Keratinocyte (primary cell): ENCODE measurements at regions not wholly inside any gene's neighbourhood (a gene's known extent, or its start where the extent isn't known, plus 50 kb on each side); places are given as distances from the start of the nearest gene placed in this dataset.

ENCODE experiments used
- DNase-seq: peaks from one replicate; pipeline ENCODE4 v3.0.0-alpha.2; 2011; ENCODE audit warnings: low read depth, missing footprints, low spot score
- FAIRE-seq: peaks from 2 replicates; lab custom pipeline; 2011; peaks lifted over from hg19 to GRCh38; lab: Jason Lieb, UNC
- H2AFZ ChIP-seq: 2 replicates; pipeline ENCODE4 v1.6.0; 2012; ENCODE audit warnings: low read length, control low read depth, inconsistent platforms; ENCODE audit not compliant: control insufficient read depth
- H3K27ac ChIP-seq: 2 replicates; pipeline ENCODE4 v1.5.1; 2011; ENCODE audit warnings: low read length; ENCODE audit not compliant: control insufficient read depth, insufficient read depth
- H3K27me3 ChIP-seq: 3 replicates; pipeline ENCODE4 v1.6.0; 2011; ENCODE audit warnings: low read length; ENCODE audit not compliant: control insufficient read depth, insufficient read depth; ENCODE audit errors: extremely low read depth
- H3K36me3 ChIP-seq, 2 experiments: 2 replicates in 1 of 2; 3 replicates in 1 of 2; pipeline ENCODE4 v1.5.1; 2011; ENCODE audit warnings: low read length in 2 of 2, mild to moderate bottlenecking in 1 of 2; ENCODE audit not compliant: control insufficient read depth in 2 of 2, insufficient read depth in 2 of 2; ENCODE audit errors: extremely low read depth in 1 of 2
- H3K4me1 ChIP-seq: 3 replicates; pipeline ENCODE4 v1.5.1; 2011; ENCODE audit warnings: low read length; ENCODE audit not compliant: control insufficient read depth, insufficient read depth; ENCODE audit errors: extremely low read depth
- H3K4me2 ChIP-seq: 3 replicates; pipeline ENCODE4 v1.6.0; 2011; ENCODE audit warnings: low read depth, low read length; ENCODE audit not compliant: control insufficient read depth, insufficient read depth; ENCODE audit errors: extremely low read depth
- H3K4me3 ChIP-seq, 3 experiments: fragments of 200-600 bp in 1 of 3; sonication (generic) in 1 of 3; 2 replicates in 2 of 3; 3 replicates in 1 of 3; pipeline ENCODE4 v1.5.1; 2011 to 2016; ENCODE audit warnings: low read length in 3 of 3, mild to moderate bottlenecking in 3 of 3, control low read depth in 2 of 3, inconsistent platforms in 1 of 3, low read depth in 1 of 3, mixed read lengths in 1 of 3, mixed run types in 1 of 3, moderate library complexity in 1 of 3; ENCODE audit not compliant: control insufficient read depth in 2 of 3, insufficient read depth in 2 of 3; ENCODE audit errors: extremely low read depth in 1 of 3
- H3K79me2 ChIP-seq: 2 replicates; pipeline ENCODE4 v1.6.0; 2012; ENCODE audit warnings: low read length; ENCODE audit not compliant: control insufficient read depth, insufficient read depth
- H3K9ac ChIP-seq: 3 replicates; pipeline ENCODE4 v1.6.0; 2011; ENCODE audit warnings: low read length; ENCODE audit not compliant: control insufficient read depth, insufficient read depth; ENCODE audit errors: extremely low read depth
- H3K9me1 ChIP-seq: 3 replicates; pipeline ENCODE4 v1.6.0; 2011; ENCODE audit warnings: low read length; ENCODE audit not compliant: control insufficient read depth, insufficient read depth; ENCODE audit errors: extremely low read depth
- H3K9me3 ChIP-seq: 2 replicates; pipeline ENCODE4 v1.5.1; 2012; ENCODE audit warnings: low read depth, low read length; ENCODE audit not compliant: control insufficient read depth
- H4K20me1 ChIP-seq: 3 replicates; pipeline ENCODE4 v1.6.0; 2011; ENCODE audit warnings: low read length; ENCODE audit not compliant: control insufficient read depth, insufficient read depth; ENCODE audit errors: extremely low read depth
- EZH2 ChIP-seq: IDR thresholded peaks from one replicate; pipeline ENCODE4 v1.6.1; 2012; ENCODE audit warnings: inconsistent platforms, mild to moderate bottlenecking, low read length, moderate library complexity
- dilution Hi-C: fragments of 300-500 bp; cut with MboI; formaldehyde crosslinking; loops from one replicate; pipeline ENCODE4 v1.7.0; 2020; ENCODE audit warnings: low sequenced_read_pairs; ENCODE audit not compliant: extremely low pct_ligation_motif_present
- TF ChIP-seq, protein P1 (sequence below), 3 experiments: IDR thresholded peaks in 1 of 3; conservative IDR thresholded peaks in 1 of 3; optimal IDR thresholded peaks in 1 of 3; 2 replicates in 2 of 3; 3 replicates in 1 of 3; pipeline versions ENCODE3 to v1.5.1; 2011; ENCODE audit warnings: low read length in 3 of 3, mild to moderate bottlenecking in 3 of 3, moderate library complexity in 2 of 3, control low read depth in 1 of 3, inconsistent platforms in 1 of 3; ENCODE audit not compliant: insufficient read depth in 2 of 3; ENCODE audit errors: extremely low read depth in 1 of 3

DNA sequence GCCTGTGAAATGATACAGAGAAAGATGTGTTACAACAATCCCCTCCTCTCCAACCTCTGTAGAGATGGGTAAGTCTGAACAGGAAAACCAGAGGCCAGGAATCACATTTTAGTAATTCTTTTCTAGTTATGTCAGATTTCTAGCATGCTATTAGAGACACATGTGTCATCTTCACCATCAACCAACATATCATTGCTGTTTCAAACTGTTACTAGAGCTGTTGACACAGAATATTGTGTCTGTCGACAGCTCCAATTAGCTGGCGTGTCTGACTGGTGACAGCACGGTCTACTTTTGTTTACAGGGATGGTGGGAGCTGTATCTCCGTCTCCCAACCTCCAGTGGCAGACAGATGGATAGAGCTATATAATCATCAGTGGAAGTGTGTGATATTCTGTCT lies 393.2 kb downstream of the SOX2 start:
- Histone ChIP-seq H3K4me2 (no peak overlapping the region), H3K27ac (no peak overlapping the region), H3K4me3 (no peak overlapping the region), H3K9me3 (peaks cover 3% of the 10 kb centered on the region), H3K9me1 (no peaks in the 10 kb centered on the region), H3K9ac (no peak overlapping the region), H3K79me2 (no peaks in the 10 kb centered on the region), H2AFZ (peak overlapping the region; percentile 2), H3K4me1 (peaks cover 10% of the 10 kb centered on the region), H4K20me1 (no peaks in the 10 kb centered on the region), H3K36me3 (no peaks in the 10 kb centered on the region), H3K27me3 (no peaks in the 10 kb centered on the region)
- dilution Hi-C loops: no loop called here
- no peak for DNase-seq
- TF ChIP-seq, protein P1, sequence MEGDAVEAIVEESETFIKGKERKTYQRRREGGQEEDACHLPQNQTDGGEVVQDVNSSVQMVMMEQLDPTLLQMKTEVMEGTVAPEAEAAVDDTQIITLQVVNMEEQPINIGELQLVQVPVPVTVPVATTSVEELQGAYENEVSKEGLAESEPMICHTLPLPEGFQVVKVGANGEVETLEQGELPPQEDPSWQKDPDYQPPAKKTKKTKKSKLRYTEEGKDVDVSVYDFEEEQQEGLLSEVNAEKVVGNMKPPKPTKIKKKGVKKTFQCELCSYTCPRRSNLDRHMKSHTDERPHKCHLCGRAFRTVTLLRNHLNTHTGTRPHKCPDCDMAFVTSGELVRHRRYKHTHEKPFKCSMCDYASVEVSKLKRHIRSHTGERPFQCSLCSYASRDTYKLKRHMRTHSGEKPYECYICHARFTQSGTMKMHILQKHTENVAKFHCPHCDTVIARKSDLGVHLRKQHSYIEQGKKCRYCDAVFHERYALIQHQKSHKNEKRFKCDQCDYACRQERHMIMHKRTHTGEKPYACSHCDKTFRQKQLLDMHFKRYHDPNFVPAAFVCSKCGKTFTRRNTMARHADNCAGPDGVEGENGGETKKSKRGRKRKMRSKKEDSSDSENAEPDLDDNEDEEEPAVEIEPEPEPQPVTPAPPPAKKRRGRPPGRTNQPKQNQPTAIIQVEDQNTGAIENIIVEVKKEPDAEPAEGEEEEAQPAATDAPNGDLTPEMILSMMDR (optimal IDR thresholded peaks at IDR 0.05 in 1 of 3, IDR thresholded peaks at IDR 0.05 in 1 of 3, conservative IDR thresholded peaks at IDR 0.05 in 1 of 3; ENCODE audit: extremely low read depth in 1 of 3, insufficient read depth in 2 of 3, low read length in 3 of 3): no peak
- no peak for TF ChIP-seq EZH2
- peak; percentile 75 for FAIRE-seq

DNA sequence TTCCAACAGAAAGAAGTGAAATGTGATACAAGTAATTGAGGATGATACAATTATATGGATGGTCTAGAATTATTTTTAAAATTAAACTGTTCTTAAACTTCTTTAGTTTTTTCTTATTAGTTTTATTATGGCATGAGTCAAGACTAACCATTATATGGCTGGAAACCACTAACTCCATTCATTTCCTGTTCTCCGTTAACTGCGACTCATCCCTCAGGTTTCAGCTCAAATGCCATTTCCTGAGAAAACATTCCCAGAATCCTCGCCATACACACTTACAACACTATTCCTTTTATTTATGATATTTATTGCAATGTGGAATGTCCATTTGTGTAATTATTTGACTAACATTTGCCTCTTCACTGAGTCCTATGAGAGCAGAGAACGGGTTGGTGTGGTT lies 394.1 kb downstream of the SOX2 start:
- DNase-seq: no peak
- Histone ChIP-seq H3K27me3 (no peaks in the 10 kb centered on the region), H3K27ac (no peak overlapping the region), H4K20me1 (no peaks in the 10 kb centered on the region), H3K4me3 (no peak overlapping the region), H3K9me1 (no peaks in the 10 kb centered on the region), H3K4me1 (peaks cover 10% of the 10 kb centered on the region), H2AFZ (peak overlapping the region; percentile 72), H3K9ac (no peak overlapping the region), H3K79me2 (no peaks in the 10 kb centered on the region), H3K36me3 (no peaks in the 10 kb centered on the region), H3K9me3 (peaks cover 3% of the 10 kb centered on the region), H3K4me2 (no peak overlapping the region)
- dilution Hi-C loops: no loop called here
- TF ChIP-seq, protein P1 (optimal IDR thresholded peaks at IDR 0.05 in 1 of 3, IDR thresholded peaks at IDR 0.05 in 1 of 3, conservative IDR thresholded peaks at IDR 0.05 in 1 of 3; ENCODE audit: extremely low read depth in 1 of 3, insufficient read depth in 2 of 3, low read length in 3 of 3): no peak
- no peak for TF ChIP-seq EZH2
- FAIRE-seq: peak; percentile 70
